Ishikawa (cell line): ENCODE measurements at regions not wholly inside any gene's neighbourhood (a gene's known extent, or its start where the extent isn't known, plus 50 kb on each side); places are given as distances from the start of the nearest gene placed in this dataset.

Experiments used
- CEBPB ChIP-seq: IDR thresholded peaks from 2 replicates; pipeline ENCODE4 v1.6.1; 2012
- CREB1 ChIP-seq: IDR thresholded peaks from 2 replicates; pipeline ENCODE4 v1.6.1; 2012; ENCODE audit warnings: low read depth
- EGR1 ChIP-seq: IDR thresholded peaks from 2 replicates; pipeline ENCODE4 v1.6.1; 2012
- EP300 ChIP-seq: IDR thresholded peaks from 2 replicates; pipeline ENCODE4 v1.6.1; 2012; ENCODE audit warnings: borderline replicate concordance
- FOXM1 ChIP-seq: IDR thresholded peaks from 2 replicates; pipeline ENCODE4 v1.6.1; 2012; ENCODE audit warnings: low read depth, borderline replicate concordance
- NFIC ChIP-seq: IDR thresholded peaks from 2 replicates; pipeline ENCODE4 v1.6.1; 2012
- RAD21 ChIP-seq: IDR thresholded peaks from 2 replicates; pipeline ENCODE4 v1.6.1; 2012; ENCODE audit warnings: low read depth
- REST ChIP-seq: IDR thresholded peaks from 2 replicates; pipeline ENCODE4 v1.6.1; 2012; ENCODE audit warnings: low read depth, mild to moderate bottlenecking
- TAF1 ChIP-seq: IDR thresholded peaks from 2 replicates; pipeline ENCODE4 v1.6.1; 2012; ENCODE audit warnings: low read depth, mild to moderate bottlenecking
- TCF12 ChIP-seq: IDR thresholded peaks from 2 replicates; pipeline ENCODE4 v1.6.1; 2012; ENCODE audit warnings: low read depth
- TEAD4 ChIP-seq: IDR thresholded peaks from 2 replicates; pipeline ENCODE4 v1.6.1; 2012
- USF1 ChIP-seq: IDR thresholded peaks from 2 replicates; pipeline ENCODE4 v1.6.1; 2012
- YY1 ChIP-seq: IDR thresholded peaks from 2 replicates; pipeline ENCODE4 v1.6.1; 2012; ENCODE audit warnings: low read depth
- ZBTB7A ChIP-seq: IDR thresholded peaks from 2 replicates; pipeline ENCODE4 v1.6.1; 2012; ENCODE audit warnings: low read depth
- TF ChIP-seq, protein P1 (sequence below): IDR thresholded peaks from 2 replicates; pipeline ENCODE4 v1.6.1; 2012

DNA sequence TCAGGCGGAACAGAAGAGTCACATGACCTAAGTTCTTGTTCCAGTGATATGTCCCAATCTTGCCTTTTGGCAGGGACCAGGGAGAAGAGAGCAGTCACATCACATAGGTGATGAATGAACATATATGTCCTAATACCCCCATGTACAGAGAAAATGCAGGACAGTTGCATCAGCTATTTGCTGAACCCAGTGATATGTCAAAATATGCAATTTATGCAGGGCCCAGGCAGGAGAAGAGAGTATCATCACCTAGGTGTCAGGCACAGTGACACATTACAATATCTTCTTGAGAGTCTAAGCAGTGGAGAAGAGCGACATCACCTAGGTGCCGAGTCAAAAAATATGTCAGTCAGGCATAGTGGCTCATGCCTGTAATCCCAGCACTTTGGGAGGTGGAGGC is 139.9 kb downstream of the ZNF675 start:
- TF ChIP-seq CEBPB (no peak), TEAD4 (no peak), TAF1 (no peak), FOXM1 (no peak), ZBTB7A (no peak), REST (no peak), CREB1 (no peak), RAD21 (no peak)

- TF ChIP-seq REST (no peak), YY1 (no peak), FOXM1 (no peak), NFIC (no peak), ZBTB7A (no peak), TCF12 (no peak), EP300 (no peak), CREB1 (no peak)
These were observed 143.7 kb downstream of the ZNF675 start for GRCh38 chr19:23543351-23543750.

DNA sequence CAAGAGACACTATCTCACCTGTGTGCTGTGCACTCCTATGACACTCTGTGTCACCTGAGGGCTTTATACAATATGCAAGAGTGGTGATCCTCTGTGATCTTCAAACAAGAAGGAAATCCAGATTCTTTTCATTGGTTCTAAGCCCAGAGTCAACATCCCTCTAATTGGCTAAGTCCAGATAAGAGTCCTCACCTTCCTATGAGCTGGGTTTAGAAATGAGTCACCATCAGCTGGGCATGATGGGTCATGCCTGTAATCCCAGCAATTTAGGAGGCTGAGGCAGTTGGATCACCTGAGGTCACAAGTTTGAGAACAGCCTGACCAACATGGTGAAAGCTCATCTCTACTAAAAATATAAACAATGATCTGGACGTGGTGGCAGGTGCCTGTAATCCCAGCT is 144.4 kb downstream of the ZNF675 start:
- TF ChIP-seq USF1 (no peak), TCF12 (no peak), ZBTB7A (no peak), FOXM1 (no peak), YY1 (no peak), CEBPB (no peak), RAD21 (no peak), EP300 (no peak), NFIC (no peak), EGR1 (no peak), CREB1 (no peak), TEAD4 (no peak), REST (no peak), TAF1 (no peak)
- TF ChIP-seq, protein P1, sequence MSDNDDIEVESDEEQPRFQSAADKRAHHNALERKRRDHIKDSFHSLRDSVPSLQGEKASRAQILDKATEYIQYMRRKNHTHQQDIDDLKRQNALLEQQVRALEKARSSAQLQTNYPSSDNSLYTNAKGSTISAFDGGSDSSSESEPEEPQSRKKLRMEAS = no peak

- TF ChIP-seq FOXM1 (no peak), TCF12 (no peak), YY1 (no peak), CREB1 (no peak), EGR1 (no peak), USF1 (no peak), TAF1 (no peak), ZBTB7A (no peak), EP300 (no peak), TEAD4 (no peak)
- TF ChIP-seq, protein P1 = no peak
These were observed 145.0 kb downstream of the ZNF675 start for GRCh38 chr19:23541991-23542390.

- TF ChIP-seq ZBTB7A (no peak), CEBPB (no peak), NFIC (no peak), YY1 (no peak), EP300 (no peak), USF1 (no peak), REST (no peak), TEAD4 (no peak), TCF12 (no peak), RAD21 (no peak), EGR1 (no peak)
- TF ChIP-seq, protein P1 = no peak
These were observed 144.2 kb upstream of the ZNF91 start for GRCh38 chr19:23539499-23539898.
